NB4 (cell line): ENCODE measurements at regions not wholly inside any gene's neighbourhood (a gene's known extent, or its start where the extent isn't known, plus 50 kb on each side); places are given as distances from the start of the nearest gene placed in this dataset.

Experiments
- DNase-seq: peaks from one replicate; pipeline ENCODE4 v3.0.0; 2010; ENCODE audit warnings: low read depth
- H3K4me3 ChIP-seq: one replicate; pipeline ENCODE4 v1.5.1; 2011; ENCODE audit warnings: mild to moderate bottlenecking, low read depth, low read length, moderate library complexity
- CTCF ChIP-seq: IDR thresholded peaks from one replicate; pipeline ENCODE4 v1.5.1; 2012; ENCODE audit warnings: low read depth, low read length
- MAX ChIP-seq: IDR thresholded peaks from 2 replicates; pipeline ENCODE4 v1.6.1; 2011; ENCODE audit warnings: low read depth, low read length
- MYC ChIP-seq: IDR thresholded peaks from 2 replicates; pipeline ENCODE4 v1.6.1; 2011; ENCODE audit warnings: low read depth, low read length
- POLR2A ChIP-seq: IDR thresholded peaks from 2 replicates; pipeline ENCODE4 v1.6.1; 2011; ENCODE audit warnings: mild to moderate bottlenecking; ENCODE audit not compliant: insufficient read length; ENCODE audit errors: extremely low read depth

GRCh38 chr14:94945615-94946014, 175.7 kb upstream of the GSC start:
- TF ChIP-seq POLR2A (no peak), MYC (no peak), CTCF (no peak), MAX (no peak)
- DNase-seq = no peak
- H3K4me3 ChIP-seq = no peak overlapping the region

GRCh38 chr14:94944636-94945258, 174.8 kb upstream of the GSC start:
- no peak for DNase-seq
- H3K4me3 ChIP-seq = no peak overlapping the region

GRCh38 chr14:94942601-94943000, 172.7 kb upstream of the GSC start:
- DNase-seq = no peak
- TF ChIP-seq MYC (no peak), MAX (no peak), POLR2A (no peak), CTCF (no peak)
- no peak overlapping the region for H3K4me3 ChIP-seq

More at GRCh38 chr14:94944636-94945258, 174.8 kb upstream of the GSC start:
- TF ChIP-seq MAX = no peak
- no peak for TF ChIP-seq CTCF
- no peak for TF ChIP-seq MYC
- no peak for TF ChIP-seq POLR2A

GRCh38 chr14:94941311-94941710, 171.4 kb upstream of the GSC start:
- no peak for TF ChIP-seq POLR2A
- DNase-seq = no peak
- H3K4me3 ChIP-seq = no peak overlapping the region

GRCh38 chr14:94940263-94940993, 170.5 kb upstream of the GSC start:
- TF ChIP-seq MYC (no peak), MAX (no peak), POLR2A (no peak), CTCF (no peak)
- H3K4me3 ChIP-seq = no peak overlapping the region
- DNase-seq = no peak

GRCh38 chr14:94938016-94938415, 168.1 kb upstream of the GSC start:
- DNase-seq = no peak
- H3K4me3 ChIP-seq = no peak overlapping the region
- TF ChIP-seq CTCF (no peak), MAX (no peak), MYC (no peak), POLR2A (no peak)
